DND-41 (cell line): ENCODE measurements at regions not wholly inside any gene's neighbourhood (a gene's known extent, or its start where the extent isn't known, plus 50 kb on each side); places are given as distances from the start of the nearest gene placed in this dataset.

ENCODE experiments used
- ATAC-seq: fragments of 200-7000 bp; cut with Tn5 transposase; 3 replicates; pipeline ENCODE4 v1.9.1; 2021; ENCODE audit warnings: low read depth; ENCODE audit not compliant: insufficient read depth
- DNase-seq: peaks from one replicate; pipeline ENCODE4 v3.0.0-alpha.2; 2020
- H2AFZ ChIP-seq: 2 replicates; pipeline ENCODE4 v1.6.0; 2012; ENCODE audit warnings: low read depth, low read length
- H3K27ac ChIP-seq: 2 replicates; pipeline ENCODE4 v1.5.1; 2012; ENCODE audit warnings: low read length, inconsistent platforms
- H3K27me3 ChIP-seq: fragments of 200-600 bp; sonication (generic); 2 replicates; pipeline ENCODE4 v1.6.0; 2012; ENCODE audit warnings: low read length, mild to moderate bottlenecking, inconsistent platforms; ENCODE audit not compliant: insufficient read depth, poor library complexity
- H3K36me3 ChIP-seq: 2 replicates; pipeline ENCODE4 v1.5.1; 2012; ENCODE audit warnings: low read length, inconsistent platforms; ENCODE audit not compliant: insufficient read depth
- H3K4me1 ChIP-seq: 2 replicates; pipeline ENCODE4 v1.5.1; 2012; ENCODE audit warnings: mild to moderate bottlenecking, low read length; ENCODE audit not compliant: insufficient read depth
- H3K4me2 ChIP-seq: 2 replicates; pipeline ENCODE4 v1.6.0; 2012; ENCODE audit warnings: mild to moderate bottlenecking, moderate library complexity, low read length, inconsistent platforms; ENCODE audit not compliant: insufficient read depth
- H3K4me3 ChIP-seq, 2 experiments: fragments of 200-600 bp in 1 of 2; shearing (Covaris generic) in 1 of 2; 2 replicates each; pipeline ENCODE4 v1.5.1; 2012 to 2016; ENCODE audit warnings: inconsistent platforms in 2 of 2, low read length in 2 of 2, mild to moderate bottlenecking in 2 of 2, low read depth in 1 of 2, moderate library complexity in 1 of 2
- H3K79me2 ChIP-seq: 2 replicates; pipeline ENCODE4 v1.6.0; 2012; ENCODE audit warnings: low read length, inconsistent platforms; ENCODE audit not compliant: insufficient read depth
- H3K9ac ChIP-seq: 2 replicates; pipeline ENCODE4 v1.6.0; 2012; ENCODE audit warnings: low read depth, mild to moderate bottlenecking, inconsistent platforms, low read length, moderate library complexity
- H3K9me3 ChIP-seq: 2 replicates; pipeline ENCODE4 v1.5.1; 2012; ENCODE audit warnings: low read length, moderate library complexity, mild to moderate bottlenecking, inconsistent platforms; ENCODE audit not compliant: insufficient read depth, severe bottlenecking
- H4K20me1 ChIP-seq: 2 replicates; pipeline ENCODE4 v1.6.0; 2012; ENCODE audit warnings: low read length; ENCODE audit not compliant: insufficient read depth
- EZH2 ChIP-seq: IDR thresholded peaks from 3 replicates; pipeline ENCODE4 v1.6.1; 2012; ENCODE audit warnings: borderline replicate concordance, low read depth, mild to moderate bottlenecking, moderate library complexity, low read length, inconsistent platforms; ENCODE audit not compliant: severe bottlenecking
- TF ChIP-seq, protein P1 (sequence below): IDR thresholded peaks from 2 replicates; pipeline ENCODE4 v1.5.1; 2012; ENCODE audit warnings: borderline replicate concordance, low read length, moderate library complexity, mild to moderate bottlenecking; ENCODE audit not compliant: poor library complexity, severe bottlenecking; ENCODE audit errors: extremely low read depth

DNA sequence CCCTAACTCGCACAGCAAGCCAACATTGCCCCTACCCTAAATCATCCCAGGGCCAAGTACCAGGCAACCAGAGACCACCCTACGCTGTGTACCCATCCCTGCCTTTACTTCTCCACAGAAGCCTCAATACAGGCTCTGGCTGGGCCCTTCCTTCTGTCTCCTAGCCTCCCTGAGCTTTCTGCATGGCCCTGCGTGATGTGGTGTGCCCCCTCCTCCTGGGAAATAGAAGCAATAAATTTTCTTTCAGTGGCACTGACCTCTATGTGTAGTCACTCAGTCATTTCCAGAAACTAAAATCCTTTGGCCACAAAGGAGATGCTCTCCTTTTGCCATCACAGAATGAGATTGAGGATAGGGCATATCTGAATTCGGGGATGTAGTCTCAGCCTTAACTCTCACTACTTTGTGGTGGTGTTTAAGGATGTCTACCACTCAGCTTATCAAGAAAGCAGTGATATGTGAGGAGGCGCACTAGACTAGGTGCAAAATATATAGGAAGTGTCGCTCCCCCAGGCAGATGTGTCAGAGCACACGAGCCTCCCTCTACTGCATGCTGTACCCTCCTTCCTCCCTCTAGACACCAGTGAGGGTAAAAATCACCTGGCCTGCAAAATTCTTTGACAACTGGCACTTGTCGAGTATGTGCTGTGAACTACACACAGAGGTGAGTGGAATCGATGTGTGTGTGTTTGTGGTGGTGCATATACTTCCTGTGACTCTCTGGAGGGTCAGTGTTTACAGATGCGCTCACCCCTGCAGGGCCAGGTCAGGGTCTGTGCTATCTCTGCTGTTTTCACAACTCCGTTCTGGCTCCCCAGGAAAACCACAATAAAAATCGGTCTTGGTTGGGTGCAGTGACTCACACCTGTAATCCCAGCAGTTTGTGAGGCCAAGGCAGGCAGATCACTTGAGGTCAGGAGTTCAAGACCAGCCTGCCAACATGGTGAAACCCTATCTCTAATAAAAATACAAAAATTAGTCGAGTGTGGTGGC, 825.9 kb upstream of the IGFBP3 start:
- no peak overlapping the region for H3K4me2 ChIP-seq

DNA sequence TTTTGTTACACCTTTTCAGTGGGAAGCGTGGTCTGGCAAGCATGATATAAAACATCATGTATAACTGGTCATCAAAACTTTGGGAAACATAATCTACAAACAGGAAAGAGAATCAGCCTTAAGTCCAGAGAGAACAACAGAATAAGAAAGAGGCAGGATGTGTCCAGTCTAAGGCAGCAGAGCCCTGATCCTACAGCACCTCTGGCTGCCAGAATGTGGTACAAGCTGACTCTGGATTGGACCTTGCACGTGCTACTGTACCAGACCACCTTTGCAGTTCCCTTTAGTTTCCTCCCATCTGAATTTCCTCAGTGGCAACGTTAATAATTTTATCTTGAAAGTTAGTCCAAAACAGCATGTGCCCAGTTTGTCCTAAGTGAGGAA, 824.6 kb upstream of the IGFBP3 start:
- Histone ChIP-seq H2AFZ (no peak overlapping the region), H4K20me1 (no peaks in the 10 kb centered on the region), H3K27me3 (no peaks in the 10 kb centered on the region), H3K79me2 (no peaks in the 10 kb centered on the region), H3K4me3 (no peak overlapping the region), H3K4me1 (no peaks in the 10 kb centered on the region), H3K36me3 (no peaks in the 10 kb centered on the region), H3K4me2 (no peak overlapping the region), H3K9ac (no peak overlapping the region), H3K27ac (no peak overlapping the region), H3K9me3 (no peaks in the 10 kb centered on the region)
- ATAC-seq = no peak
- no peak for TF ChIP-seq EZH2
- TF ChIP-seq, protein P1, sequence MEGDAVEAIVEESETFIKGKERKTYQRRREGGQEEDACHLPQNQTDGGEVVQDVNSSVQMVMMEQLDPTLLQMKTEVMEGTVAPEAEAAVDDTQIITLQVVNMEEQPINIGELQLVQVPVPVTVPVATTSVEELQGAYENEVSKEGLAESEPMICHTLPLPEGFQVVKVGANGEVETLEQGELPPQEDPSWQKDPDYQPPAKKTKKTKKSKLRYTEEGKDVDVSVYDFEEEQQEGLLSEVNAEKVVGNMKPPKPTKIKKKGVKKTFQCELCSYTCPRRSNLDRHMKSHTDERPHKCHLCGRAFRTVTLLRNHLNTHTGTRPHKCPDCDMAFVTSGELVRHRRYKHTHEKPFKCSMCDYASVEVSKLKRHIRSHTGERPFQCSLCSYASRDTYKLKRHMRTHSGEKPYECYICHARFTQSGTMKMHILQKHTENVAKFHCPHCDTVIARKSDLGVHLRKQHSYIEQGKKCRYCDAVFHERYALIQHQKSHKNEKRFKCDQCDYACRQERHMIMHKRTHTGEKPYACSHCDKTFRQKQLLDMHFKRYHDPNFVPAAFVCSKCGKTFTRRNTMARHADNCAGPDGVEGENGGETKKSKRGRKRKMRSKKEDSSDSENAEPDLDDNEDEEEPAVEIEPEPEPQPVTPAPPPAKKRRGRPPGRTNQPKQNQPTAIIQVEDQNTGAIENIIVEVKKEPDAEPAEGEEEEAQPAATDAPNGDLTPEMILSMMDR = no peak
- no peak for DNase-seq

More for the DNA sequence above, 825.9 kb upstream of the IGFBP3 start:
- ATAC-seq (no peak), DNase-seq (no peak)
- Histone ChIP-seq H3K79me2 (no peaks in the 10 kb centered on the region), H3K4me1 (no peaks in the 10 kb centered on the region), H2AFZ (no peak overlapping the region), H3K27ac (no peak overlapping the region), H3K9me3 (no peaks in the 10 kb centered on the region), H3K9ac (no peak overlapping the region), H3K4me3 (no peak overlapping the region), H4K20me1 (no peaks in the 10 kb centered on the region), H3K36me3 (no peaks in the 10 kb centered on the region), H3K27me3 (no peaks in the 10 kb centered on the region)
- TF ChIP-seq, protein P1 = no peak
- TF ChIP-seq EZH2 = no peak

DNA sequence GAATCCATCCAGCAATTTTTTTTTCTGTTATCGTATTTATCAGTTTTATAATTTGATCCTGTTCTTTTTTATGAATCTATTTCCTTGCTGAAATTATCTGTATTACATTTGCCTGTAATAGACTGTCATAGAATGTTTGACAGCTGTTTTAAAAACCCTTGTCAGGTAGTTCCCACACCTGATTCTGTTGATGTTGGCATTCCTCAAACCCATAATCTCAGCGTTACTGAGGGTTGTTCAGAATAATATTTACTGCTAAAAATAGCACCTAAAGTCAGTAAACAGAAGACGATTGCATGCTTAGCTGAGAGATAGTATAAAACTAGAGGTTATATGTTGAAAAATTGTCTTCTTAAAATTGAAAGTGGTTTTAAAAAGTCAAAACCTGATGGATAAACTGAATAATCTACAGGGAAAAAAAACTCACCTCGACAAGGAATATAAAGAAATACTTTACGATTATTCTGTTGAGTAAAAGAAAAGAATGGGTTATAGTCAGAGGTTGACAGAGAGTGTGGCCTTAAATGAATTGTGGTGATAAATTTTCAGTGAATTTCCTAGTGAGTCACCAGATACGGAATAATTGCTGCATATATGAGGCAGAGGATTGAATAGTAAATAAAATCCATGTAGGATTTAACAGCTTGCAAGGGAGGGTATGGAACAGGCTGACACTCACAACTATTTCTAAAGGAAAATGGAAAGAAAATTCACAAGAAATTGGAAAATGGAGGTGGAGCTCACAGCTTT, 824.1 kb upstream of the IGFBP3 start:
- H3K4me3 ChIP-seq = no peak overlapping the region
- no peaks in the 10 kb centered on the region for H3K36me3 ChIP-seq
- TF ChIP-seq, protein P1 = no peak
- TF ChIP-seq EZH2 = no peak
- H3K9ac ChIP-seq = no peak overlapping the region
- H3K4me2 ChIP-seq = no peak overlapping the region
- no peaks in the 10 kb centered on the region for H3K9me3 ChIP-seq
- ATAC-seq (no peak), DNase-seq (no peak)
- H3K27ac ChIP-seq = no peak overlapping the region
- H4K20me1 ChIP-seq = no peaks in the 10 kb centered on the region
- H3K4me1 ChIP-seq = no peaks in the 10 kb centered on the region
- H3K79me2 ChIP-seq = no peaks in the 10 kb centered on the region
- H3K27me3 ChIP-seq = no peaks in the 10 kb centered on the region
- no peak overlapping the region for H2AFZ ChIP-seq
